IMR-90 (cell line): ENCODE measurements at regions not wholly inside any gene's neighbourhood (a gene's known extent, or its start where the extent isn't known, plus 50 kb on each side); places are given as distances from the start of the nearest gene placed in this dataset.

Experiments used
- ATAC-seq: fragments of 200-7000 bp; cut with Tn5 transposase; 2 replicates; pipeline ENCODE4 v1.9.1; 2020; ENCODE audit warnings: low read depth, mild to moderate bottlenecking, moderate library complexity
- BruUV-seq: library from RNA; stranded (reverse); fragments of 400-500 nt; replicated peaks from 2 replicates; lab custom pipeline; 2021; lab: Mats Ljungman, UMichigan
- CTCF ChIA-PET: fragments of 300-600 bp; formaldehyde crosslinking; extraction: SDS; loops from one replicate; lab custom pipeline; 2021; ENCODE audit warnings: antibody characterized with exemption; lab: Yijun Ruan, JAX
- POLR2A ChIA-PET: fragments of 300-600 bp; sonication (Branson Sonifier 250); formaldehyde crosslinking; loops from one replicate; lab custom pipeline; 2022; ENCODE audit warnings: antibody characterized with exemption; ENCODE audit not compliant: unreplicated experiment; lab: Charles Lee
- DNase-seq: peaks from one replicate; pipeline ENCODE4 v3.0.0; 2013
- H2AFZ ChIP-seq: replicated peaks from 2 replicates; pipeline ENCODE3; 2013; ENCODE audit warnings: low read length, mild to moderate bottlenecking; ENCODE audit not compliant: poor library complexity
- H2AK5ac ChIP-seq: 2 replicates; pipeline ENCODE4 v1.6.1; 2013; ENCODE audit warnings: low read depth, low read length, inconsistent platforms
- H2AK9ac ChIP-seq: replicated peaks from 2 replicates; pipeline ENCODE3; 2013; ENCODE audit warnings: mild to moderate bottlenecking, low read depth, low read length, moderate library complexity; ENCODE audit not compliant: poor library complexity
- H2BK120ac ChIP-seq: 2 replicates; pipeline ENCODE4 v1.6.1; 2013; ENCODE audit warnings: low read depth, low read length, inconsistent platforms
- H2BK15ac ChIP-seq: 3 replicates; pipeline ENCODE4 v1.6.1; 2013; ENCODE audit warnings: low read depth, low read length, inconsistent platforms
- H2BK20ac ChIP-seq: 2 replicates; pipeline ENCODE4 v1.6.1; 2013; ENCODE audit warnings: low read depth, mild to moderate bottlenecking, inconsistent platforms, low read length, moderate library complexity
- H2BK5ac ChIP-seq: 2 replicates; pipeline ENCODE4 v1.6.1; 2013; ENCODE audit warnings: mild to moderate bottlenecking, low read depth, low read length, inconsistent platforms; ENCODE audit not compliant: poor library complexity, severe bottlenecking
- H3K14ac ChIP-seq: replicated peaks from 2 replicates; pipeline ENCODE4 v1.6.1; 2013; ENCODE audit warnings: low read depth, low read length, inconsistent platforms
- H3K18ac ChIP-seq: 2 replicates; pipeline ENCODE4 v1.6.1; 2013; ENCODE audit warnings: low read depth, low read length, control low read depth
- H3K23ac ChIP-seq: 2 replicates; pipeline ENCODE4 v1.6.1; 2013; ENCODE audit warnings: low read depth, low read length, inconsistent platforms
- H3K27ac ChIP-seq: 2 replicates; pipeline ENCODE4 v1.5.1; 2013; ENCODE audit warnings: mild to moderate bottlenecking, control low read depth, low read length; ENCODE audit not compliant: insufficient read depth
- H3K27me3 ChIP-seq: 2 replicates; pipeline ENCODE4 v1.6.1; 2013; ENCODE audit warnings: low read length; ENCODE audit not compliant: control insufficient read depth, insufficient read depth
- H3K36me3 ChIP-seq: 2 replicates; pipeline ENCODE4 v1.6.1; 2013; ENCODE audit warnings: low read length, mixed read lengths; ENCODE audit not compliant: control insufficient read depth, insufficient read depth
- H3K4ac ChIP-seq: 2 replicates; pipeline ENCODE4 v1.6.1; 2013; ENCODE audit warnings: low read depth, low read length, inconsistent platforms
- H3K4me1 ChIP-seq: 2 replicates; pipeline ENCODE4 v1.6.1; 2013; ENCODE audit warnings: low read length, mixed read lengths; ENCODE audit not compliant: control insufficient read depth, insufficient read depth
- H3K4me2 ChIP-seq: 2 replicates; pipeline ENCODE4 v1.6.1; 2013; ENCODE audit warnings: low read depth, mild to moderate bottlenecking, control low read depth, low read length, moderate library complexity
- H3K4me3 ChIP-seq: 2 replicates; pipeline ENCODE4 v1.5.1; 2013; ENCODE audit warnings: low read depth, mild to moderate bottlenecking, control low read depth, low read length, moderate library complexity; ENCODE audit not compliant: insufficient read depth
- H3K56ac ChIP-seq: 2 replicates; pipeline ENCODE4 v1.6.1; 2013; ENCODE audit warnings: low read length, inconsistent platforms; ENCODE audit not compliant: insufficient read depth; ENCODE audit errors: extremely low read depth
- H3K79me1 ChIP-seq, 2 experiments: 2 replicates each; pipeline ENCODE4 v1.6.1; 2013; ENCODE audit warnings: low read length in 2 of 2, inconsistent platforms in 1 of 2, low read depth in 1 of 2
- H3K9ac ChIP-seq: 2 replicates; pipeline ENCODE4 v1.6.1; 2013; ENCODE audit warnings: low read depth, low read length, control low read depth
- H3K9me1 ChIP-seq: 2 replicates; pipeline ENCODE4 v1.6.1; 2013; ENCODE audit warnings: low read length, inconsistent platforms; ENCODE audit not compliant: insufficient read depth
- H3K9me3 ChIP-seq: 2 replicates; pipeline ENCODE4 v1.6.1; 2013; ENCODE audit warnings: low read length; ENCODE audit not compliant: control insufficient read depth, insufficient read depth
- H4K20me1 ChIP-seq: 2 replicates; pipeline ENCODE4 v1.6.1; 2013; ENCODE audit warnings: low read length, inconsistent platforms; ENCODE audit not compliant: insufficient read depth
- H4K5ac ChIP-seq: 2 replicates; pipeline ENCODE4 v1.6.1; 2013; ENCODE audit warnings: mild to moderate bottlenecking, low read depth, low read length, control low read depth
- H4K8ac ChIP-seq, 2 experiments: 2 replicates each; pipeline ENCODE4 v1.6.1; 2013; ENCODE audit warnings: low read depth in 2 of 2, low read length in 2 of 2, control low read depth in 1 of 2, inconsistent platforms in 1 of 2
- H4K91ac ChIP-seq: 2 replicates; pipeline ENCODE4 v1.6.1; 2013; ENCODE audit warnings: low read depth, low read length, inconsistent platforms; ENCODE audit not compliant: insufficient read depth
- FOS ChIP-seq: fragments of 150-350 bp; IDR thresholded peaks from 2 replicates; pipeline ENCODE4 v1.6.1; 2016; ENCODE audit warnings: low read depth, low read length
- MAZ ChIP-seq: IDR thresholded peaks from 2 replicates; pipeline ENCODE4 v1.6.1; 2012; ENCODE audit warnings: low read depth, mild to moderate bottlenecking, low read length, improper control_type of control experiment, moderate library complexity, borderline replicate concordance
- RFX5 ChIP-seq: IDR thresholded peaks from 2 replicates; pipeline ENCODE4 v1.8.0; 2012; ENCODE audit warnings: low read depth, mild to moderate bottlenecking, low read length, moderate library complexity
- WGBS, 2 experiments: methylation state at CpG; one replicate each; pipeline versions ENCODE4 v1.1.5 to v1.1.7; 2013; ENCODE audit warnings: missing lambda C conversion rate in 2 of 2; ENCODE audit not compliant: insufficient read length in 1 of 2; ENCODE audit errors: extremely low coverage in 2 of 2; 5-methylcytosine and 5-hydroxymethylcytosine counted together
- dilution Hi-C: fragments of 300-500 bp; cut with HindIII; formaldehyde crosslinking; loops from one replicate; pipeline ENCODE4 v1.14.3; 2018; ENCODE audit warnings: low sequenced_read_pairs; ENCODE audit not compliant: unreplicated experiment
- in situ Hi-C: fragments of 300-500 bp; cut with MboI; formaldehyde crosslinking; loops from 3 replicates; pipeline ENCODE4 v1.14.3; 2019; ENCODE audit warnings: low sequenced_read_pairs, inconsistent platforms, mixed read lengths
- intact Hi-C: fragments of 100-400 bp; cut with micrococcal nuclease; formaldehyde crosslinking; loops from 2 replicates; pipeline ENCODE4 v1.10.0; 2022

GRCh38 chr1:208450958-208451357, 206.8 kb upstream of the PLXNA2 start:
- Histone ChIP-seq H2BK120ac (no peak overlapping the region), H3K4me2 (no peak overlapping the region), H3K14ac (no peak overlapping the region), H3K27ac (no peak overlapping the region), H3K36me3 (no peaks in the 10 kb centered on the region), H3K9me1 (no peaks in the 10 kb centered on the region), H3K18ac (no peak overlapping the region), H3K4me1 (no peaks in the 10 kb centered on the region), H2AK5ac (no peak overlapping the region), H3K27me3 (no peaks in the 10 kb centered on the region), H3K9me3 (no peaks in the 10 kb centered on the region), H4K20me1 (no peaks in the 10 kb centered on the region), H4K91ac (no peak overlapping the region), H2BK5ac (no peak overlapping the region), H2BK15ac (no peak overlapping the region), H3K4me3 (no peak overlapping the region), H4K8ac (no peak overlapping the region), H3K4ac (no peak overlapping the region), H3K79me1 (no peaks in the 10 kb centered on the region), H4K5ac (no peak overlapping the region), H2AK9ac (no peak overlapping the region), H2BK20ac (no peak overlapping the region), H3K23ac (no peak overlapping the region), H3K9ac (no peak overlapping the region), H2AFZ (no peak overlapping the region), H3K56ac (no peak overlapping the region)
- intact Hi-C loops (no loop called here), dilution Hi-C loops (no loop called here), in situ Hi-C loops (no loop called here)
- TF ChIP-seq MAZ (no peak), FOS (no peak), RFX5 (no peak)
- no peak for DNase-seq
- CTCF ChIA-PET: no interaction called here
- POLR2A ChIA-PET: no interaction called here
- ATAC-seq: no peak
- no TSS peak for BruUV-seq
- WGBS, 2 experiments: 67% methylated on average over 3 of the region's 10 CpGs; no CpG with 5 or more reads in 1 of the 2 experiments
